ENCODE measurements at regions not wholly inside any gene's neighbourhood (a gene's known extent, or its start where the extent isn't known, plus 50 kb on each side); places are given as distances from the start of the nearest gene placed in this dataset.
"Not testable (repeated sequence)": the region's sequence is repeated elsewhere in the genome, so short reads cannot be mapped to it uniquely, and the experiment has no call there.

DNA sequence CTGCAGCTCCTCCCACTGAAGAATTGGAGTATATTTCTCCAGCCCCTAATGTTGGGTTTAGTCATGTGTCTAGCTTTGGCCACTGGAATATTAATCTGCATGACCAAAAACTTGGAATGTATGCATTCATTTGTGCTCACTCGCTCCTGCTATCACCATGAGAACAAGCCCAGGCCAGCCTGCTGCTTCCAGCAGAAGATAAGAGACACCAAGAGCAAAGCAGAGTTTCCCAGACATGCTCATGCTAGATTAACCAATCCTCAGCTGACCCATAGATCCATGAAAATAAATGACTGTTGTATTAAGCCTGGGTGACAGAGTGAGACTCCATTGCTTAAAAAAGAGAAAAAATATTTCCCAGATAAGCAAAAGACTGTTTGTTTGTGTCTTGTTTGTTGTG lies 119.6 kb downstream of the ALG1L2 start:
- H3K9ac ChIP-seq (ENCODE audit: low read length); H4K5ac ChIP-seq (ENCODE audit: low read length); H3K79me2 ChIP-seq (ENCODE audit: control insufficient read depth, insufficient read depth, low read length); H3K4me1 ChIP-seq (ENCODE audit: control insufficient read depth, low read depth, low read length); H3K56ac ChIP-seq (ENCODE audit: low read length); H2BK120ac ChIP-seq (ENCODE audit: low read depth, low read length); H3K4me2 ChIP-seq (ENCODE audit: low read length); H3K4me3 ChIP-seq (ENCODE audit: low read length); H3K27me3 ChIP-seq (ENCODE audit: insufficient read depth, low read length, poor library complexity); H2BK5ac ChIP-seq (ENCODE audit: low read length); H2BK15ac ChIP-seq (replicated peaks; ENCODE audit: low read depth); H3K18ac ChIP-seq (ENCODE audit: low read length); H3K79me1 ChIP-seq (ENCODE audit: low read length); H3K27ac ChIP-seq (ENCODE audit: low read depth, low read length); DNase-seq; H3K36me3 ChIP-seq (ENCODE audit: control insufficient read depth, insufficient read depth, low read length); H3K23ac ChIP-seq (ENCODE audit: low read length); H3K4ac ChIP-seq (ENCODE audit: low read depth, low read length); H2AK5ac ChIP-seq (ENCODE audit: low read length); H4K8ac ChIP-seq (ENCODE audit: low read depth, low read length): not testable (repeated sequence)
- WGBS (ENCODE audit: extremely low coverage, insufficient coverage, low lambda C conversion rate): no CpG with 5 or more reads among the region's 1 CpG

DNA sequence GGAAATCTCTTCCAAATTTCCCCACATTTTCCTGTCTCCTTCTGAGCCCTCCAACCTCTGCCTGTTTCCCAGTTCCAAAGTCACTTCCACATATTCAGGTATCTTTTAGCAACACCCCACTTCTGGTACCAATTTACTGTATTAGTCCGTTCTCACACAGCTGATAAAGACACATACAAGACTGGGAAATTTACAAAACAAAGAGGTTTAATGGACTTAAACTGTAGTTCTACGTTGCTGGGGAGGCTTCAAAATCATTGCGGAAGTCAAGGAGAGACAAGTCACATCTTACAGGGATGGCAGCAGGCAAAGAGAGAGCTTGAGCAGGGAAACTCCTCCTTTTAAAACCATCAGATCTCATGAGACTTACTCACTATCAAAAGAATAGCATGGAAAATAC lies 122.0 kb downstream of the ALG1L2 start:
- not testable (repeated sequence) for H3K4me3 ChIP-seq (ENCODE audit: low read length); H3K4ac ChIP-seq (ENCODE audit: low read depth, low read length); H3K79me1 ChIP-seq (ENCODE audit: low read length); H2AK5ac ChIP-seq (ENCODE audit: low read length); H2BK15ac ChIP-seq (replicated peaks; ENCODE audit: low read depth); H3K79me2 ChIP-seq (ENCODE audit: control insufficient read depth, insufficient read depth, low read length); H4K5ac ChIP-seq (ENCODE audit: low read length); H4K8ac ChIP-seq (ENCODE audit: low read depth, low read length); H3K36me3 ChIP-seq (ENCODE audit: control insufficient read depth, insufficient read depth, low read length); H3K18ac ChIP-seq (ENCODE audit: low read length); DNase-seq; H3K56ac ChIP-seq (ENCODE audit: low read length); H2BK120ac ChIP-seq (ENCODE audit: low read depth, low read length); H3K27ac ChIP-seq (ENCODE audit: low read depth, low read length); H3K9ac ChIP-seq (ENCODE audit: low read length); H3K4me1 ChIP-seq (ENCODE audit: control insufficient read depth, low read depth, low read length); H3K4me2 ChIP-seq (ENCODE audit: low read length); H3K23ac ChIP-seq (ENCODE audit: low read length); H2BK5ac ChIP-seq (ENCODE audit: low read length); H3K27me3 ChIP-seq (ENCODE audit: insufficient read depth, low read length, poor library complexity)
- WGBS (ENCODE audit: extremely low coverage, insufficient coverage, low lambda C conversion rate): no CpG with 5 or more reads among the region's 3 CpGs

DNA sequence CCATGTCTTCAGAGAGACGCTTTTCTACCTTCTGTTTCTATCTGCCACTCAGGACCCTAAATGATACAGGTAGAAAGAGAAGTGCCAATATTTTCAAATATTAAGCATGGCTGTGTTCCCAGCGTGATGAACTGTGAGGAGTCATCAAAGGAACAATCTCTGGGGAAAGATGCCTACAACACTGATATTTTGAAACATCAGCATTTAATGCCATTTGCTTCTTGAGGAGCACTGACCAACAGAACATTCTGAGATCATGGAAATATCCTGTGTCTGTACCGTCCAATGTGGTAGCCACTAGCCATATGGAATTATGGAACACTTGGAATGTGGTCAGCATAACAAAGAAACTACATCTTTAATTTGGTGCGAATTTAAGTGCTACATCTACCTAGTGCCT lies 117.9 kb upstream of the COL6A5 start:
- Histone ChIP-seq H4K5ac (ENCODE audit: low read length) (no peak overlapping the region), H3K4me3 (ENCODE audit: low read length) (no peak overlapping the region), H2BK5ac (ENCODE audit: low read length) (no peak overlapping the region), H2AK5ac (ENCODE audit: low read length) (no peak overlapping the region), H3K27me3 (ENCODE audit: insufficient read depth, low read length, poor library complexity) (no peaks in the 10 kb centered on the region), H2BK120ac (ENCODE audit: low read depth, low read length) (no peak overlapping the region), H3K79me2 (ENCODE audit: control insufficient read depth, insufficient read depth, low read length) (no peaks in the 10 kb centered on the region), H4K8ac (ENCODE audit: low read depth, low read length) (no peak overlapping the region), H3K56ac (ENCODE audit: low read length) (no peak overlapping the region), H2BK15ac (replicated peaks; ENCODE audit: low read depth) (no peak overlapping the region), H3K79me1 (ENCODE audit: low read length) (no peaks in the 10 kb centered on the region), H3K36me3 (ENCODE audit: control insufficient read depth, insufficient read depth, low read length) (no peaks in the 10 kb centered on the region), H3K4ac (ENCODE audit: low read depth, low read length) (no peak overlapping the region), H3K4me2 (ENCODE audit: low read length) (no peak overlapping the region), H3K4me1 (ENCODE audit: control insufficient read depth, low read depth, low read length) (peaks cover 2% of the 10 kb centered on the region), H3K27ac (ENCODE audit: low read depth, low read length) (no peak overlapping the region), H3K9ac (ENCODE audit: low read length) (no peak overlapping the region), H3K18ac (ENCODE audit: low read length) (no peak overlapping the region), H3K23ac (ENCODE audit: low read length) (no peak overlapping the region)
- WGBS (ENCODE audit: extremely low coverage, insufficient coverage, low lambda C conversion rate): no CpG with 5 or more reads among the region's 4 CpGs
- DNase-seq: no peak

DNA sequence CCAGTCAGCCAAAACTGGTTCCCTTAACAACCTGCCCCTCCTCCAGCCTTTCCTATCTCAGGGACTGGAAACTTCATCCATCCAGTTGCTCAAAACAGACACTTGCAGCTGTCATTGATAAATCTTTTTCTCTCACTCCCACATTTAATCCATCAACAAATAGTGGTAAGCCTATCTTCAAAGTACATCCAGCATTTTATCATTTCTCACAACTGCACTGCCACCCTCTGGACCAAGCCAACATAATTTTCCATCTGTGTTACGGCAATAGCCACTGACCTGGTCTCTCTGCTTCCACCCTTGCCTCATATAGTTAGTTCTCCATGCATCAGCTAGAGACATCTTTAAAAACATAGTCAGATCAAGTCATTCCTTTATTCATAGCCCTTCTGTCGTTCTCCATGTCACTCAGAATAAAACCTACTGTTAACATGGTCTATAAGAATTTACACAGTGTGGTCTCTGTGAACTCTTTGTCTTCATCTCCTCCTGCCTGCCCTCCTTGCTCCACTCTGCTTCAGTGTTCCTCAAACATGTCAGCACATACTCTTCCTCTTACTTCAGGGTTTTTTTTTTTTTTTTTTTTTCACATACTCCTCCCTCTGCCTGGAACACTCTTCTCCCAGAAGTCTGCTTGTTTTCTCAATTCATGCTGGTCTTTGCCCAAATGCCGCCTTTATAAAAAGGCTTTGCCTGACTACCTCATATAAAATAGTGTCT lies 102.5 kb upstream of the COL6A5 start:
- Histone ChIP-seq H3K36me3 (ENCODE audit: control insufficient read depth, insufficient read depth, low read length) (no peaks in the 10 kb centered on the region), H3K4ac (ENCODE audit: low read depth, low read length) (no peak overlapping the region), H4K5ac (ENCODE audit: low read length) (no peak overlapping the region), H3K79me1 (ENCODE audit: low read length) (no peaks in the 10 kb centered on the region), H3K27ac (ENCODE audit: low read depth, low read length) (no peak overlapping the region), H3K4me2 (ENCODE audit: low read length) (no peak overlapping the region), H3K18ac (ENCODE audit: low read length) (no peak overlapping the region), H3K23ac (ENCODE audit: low read length) (no peak overlapping the region), H3K27me3 (ENCODE audit: insufficient read depth, low read length, poor library complexity) (no peaks in the 10 kb centered on the region), H2BK15ac (replicated peaks; ENCODE audit: low read depth) (no peak overlapping the region), H3K79me2 (ENCODE audit: control insufficient read depth, insufficient read depth, low read length) (no peaks in the 10 kb centered on the region), H2AK5ac (ENCODE audit: low read length) (no peak overlapping the region), H3K4me3 (ENCODE audit: low read length) (no peak overlapping the region), H2BK5ac (ENCODE audit: low read length) (no peak overlapping the region), H2BK120ac (ENCODE audit: low read depth, low read length) (no peak overlapping the region), H4K8ac (ENCODE audit: low read depth, low read length) (no peak overlapping the region), H3K56ac (ENCODE audit: low read length) (no peak overlapping the region), H3K9ac (ENCODE audit: low read length) (no peak overlapping the region), H3K4me1 (ENCODE audit: control insufficient read depth, low read depth, low read length) (no peaks in the 10 kb centered on the region)
- DNase-seq: peak; percentile 24
- no CpG with 5 or more reads among the region's 3 CpGs for WGBS (ENCODE audit: extremely low coverage, insufficient coverage, low lambda C conversion rate)

DNA sequence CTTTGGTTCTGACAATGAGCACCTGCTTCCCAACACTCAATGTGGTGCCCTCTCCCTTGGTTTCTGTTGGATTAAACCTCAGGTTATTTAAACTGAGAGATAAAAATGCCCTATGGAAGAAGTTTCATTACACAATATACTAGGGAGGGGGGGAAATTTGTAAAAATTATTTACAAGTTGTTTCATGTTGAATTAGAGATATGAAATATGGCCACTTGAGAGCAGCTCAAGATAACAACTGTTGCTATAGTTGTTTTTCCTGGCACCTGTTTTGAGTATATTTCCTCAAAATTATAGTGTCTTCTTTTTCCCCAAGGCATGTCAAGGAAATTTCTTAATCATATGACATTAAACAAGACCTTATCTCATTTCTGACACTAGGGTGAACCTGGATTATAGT lies 101.7 kb upstream of the COL6A5 start:
- H3K23ac ChIP-seq (ENCODE audit: low read length): no peak overlapping the region
- no peaks in the 10 kb centered on the region for H3K4me1 ChIP-seq (ENCODE audit: control insufficient read depth, low read depth, low read length)
- H2BK5ac ChIP-seq (ENCODE audit: low read length): no peak overlapping the region
- no peak overlapping the region for H3K56ac ChIP-seq (ENCODE audit: low read length)
- H2BK15ac ChIP-seq (replicated peaks; ENCODE audit: low read depth): no peak overlapping the region
- no peak overlapping the region for H3K27ac ChIP-seq (ENCODE audit: low read depth, low read length)
- no peaks in the 10 kb centered on the region for H3K79me2 ChIP-seq (ENCODE audit: control insufficient read depth, insufficient read depth, low read length)
- H4K5ac ChIP-seq (ENCODE audit: low read length): no peak overlapping the region
- H3K4me2 ChIP-seq (ENCODE audit: low read length): no peak overlapping the region
- no peak overlapping the region for H3K4ac ChIP-seq (ENCODE audit: low read depth, low read length)
- H3K9ac ChIP-seq (ENCODE audit: low read length): no peak overlapping the region
- DNase-seq: no peak
- no peaks in the 10 kb centered on the region for H3K27me3 ChIP-seq (ENCODE audit: insufficient read depth, low read length, poor library complexity)
- H2BK120ac ChIP-seq (ENCODE audit: low read depth, low read length): no peak overlapping the region
- no peak overlapping the region for H4K8ac ChIP-seq (ENCODE audit: low read depth, low read length)
- H3K18ac ChIP-seq (ENCODE audit: low read length): no peak overlapping the region
- H2AK5ac ChIP-seq (ENCODE audit: low read length): no peak overlapping the region
- H3K79me1 ChIP-seq (ENCODE audit: low read length): no peaks in the 10 kb centered on the region
- no peak overlapping the region for H3K4me3 ChIP-seq (ENCODE audit: low read length)
- no peaks in the 10 kb centered on the region for H3K36me3 ChIP-seq (ENCODE audit: control insufficient read depth, insufficient read depth, low read length)

DNA sequence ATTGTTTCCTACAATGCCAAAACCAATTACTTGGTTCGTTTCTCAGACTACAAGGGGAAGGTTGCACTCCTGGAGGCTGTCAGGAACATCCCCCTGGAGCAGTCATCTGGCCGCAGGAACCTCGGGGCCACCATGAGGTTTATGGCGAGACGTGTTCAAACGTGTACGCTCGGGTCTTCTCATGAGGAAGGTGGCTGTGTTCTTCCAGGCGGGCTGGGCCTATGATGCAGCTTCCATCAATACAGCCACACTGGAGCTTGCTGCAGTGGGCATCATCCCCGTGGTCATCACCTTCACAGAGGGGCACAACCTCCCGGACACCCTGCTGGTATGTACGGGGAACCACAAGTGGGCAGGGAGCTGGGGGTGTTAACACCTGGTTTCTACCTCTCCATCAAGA lies 94.5 kb upstream of the COL6A5 start:
- Histone ChIP-seq H4K5ac (ENCODE audit: low read length) (no peak overlapping the region), H3K4me3 (ENCODE audit: low read length) (no peak overlapping the region), H2BK120ac (ENCODE audit: low read depth, low read length) (no peak overlapping the region), H3K4me1 (ENCODE audit: control insufficient read depth, low read depth, low read length) (no peaks in the 10 kb centered on the region), H3K79me1 (ENCODE audit: low read length) (no peaks in the 10 kb centered on the region), H2BK15ac (replicated peaks; ENCODE audit: low read depth) (no peak overlapping the region), H3K18ac (ENCODE audit: low read length) (no peak overlapping the region), H2BK5ac (ENCODE audit: low read length) (no peak overlapping the region), H3K23ac (ENCODE audit: low read length) (no peak overlapping the region), H3K27me3 (ENCODE audit: insufficient read depth, low read length, poor library complexity) (no peaks in the 10 kb centered on the region), H3K36me3 (ENCODE audit: control insufficient read depth, insufficient read depth, low read length) (no peaks in the 10 kb centered on the region), H3K4ac (ENCODE audit: low read depth, low read length) (no peak overlapping the region), H3K9ac (ENCODE audit: low read length) (no peak overlapping the region), H3K27ac (ENCODE audit: low read depth, low read length) (no peak overlapping the region), H3K4me2 (ENCODE audit: low read length) (no peak overlapping the region), H3K56ac (ENCODE audit: low read length) (no peak overlapping the region), H4K8ac (ENCODE audit: low read depth, low read length) (no peak overlapping the region), H3K79me2 (ENCODE audit: control insufficient read depth, insufficient read depth, low read length) (no peaks in the 10 kb centered on the region), H2AK5ac (ENCODE audit: low read length) (no peak overlapping the region)
- DNase-seq: no peak
- WGBS (ENCODE audit: extremely low coverage, insufficient coverage, low lambda C conversion rate): no CpG with 5 or more reads among the region's 12 CpGs

Measured in mesendoderm (in vitro differentiated cells).